Central memory CD8-positive, alpha-beta T cell (primary cell): ENCODE measurements at regions not wholly inside any gene's neighbourhood (a gene's known extent, or its start where the extent isn't known, plus 50 kb on each side); places are given as distances from the start of the nearest gene placed in this dataset.

ENCODE experiments used
- ATAC-seq: fragments of 150-1000 bp; cut with Tn5 transposase; replicated peaks from 2 replicates; pipeline ENCODE4 v1.10.0; 2022; ENCODE audit warnings: mild to moderate bottlenecking, moderate FRiP score, moderate number of reproducible peaks; ENCODE audit not compliant: poor library complexity, severe bottlenecking; ENCODE audit errors: extremely low read depth
- DNase-seq, 2 donors: peaks; one replicate each; pipeline ENCODE4 v3.0.0; 2021; ENCODE audit warnings: low spot score in 2 of 2
- H3K27ac Mint-ChIP-seq: one replicate; pipeline ENCODE4 v1.8.0; 2022; ENCODE audit warnings: low read depth, mild to moderate bottlenecking, moderate library complexity, mixed read lengths
- H3K27me3 Mint-ChIP-seq: one replicate; pipeline ENCODE4 v1.8.0; 2022; ENCODE audit warnings: mixed read lengths
- H3K36me3 Mint-ChIP-seq: one replicate; pipeline ENCODE4 v1.8.0; 2022; ENCODE audit warnings: mild to moderate bottlenecking, moderate library complexity, mixed read lengths; ENCODE audit not compliant: insufficient read depth
- H3K4me1 Mint-ChIP-seq: one replicate; pipeline ENCODE4 v1.8.0; 2022; ENCODE audit warnings: mixed read lengths
- H3K4me3 Mint-ChIP-seq: one replicate; pipeline ENCODE4 v1.8.0; 2022; ENCODE audit warnings: mild to moderate bottlenecking, moderate library complexity, mixed read lengths
- H3K9me3 Mint-ChIP-seq: one replicate; pipeline ENCODE4 v1.8.0; 2022; ENCODE audit warnings: mixed read lengths

DNA sequence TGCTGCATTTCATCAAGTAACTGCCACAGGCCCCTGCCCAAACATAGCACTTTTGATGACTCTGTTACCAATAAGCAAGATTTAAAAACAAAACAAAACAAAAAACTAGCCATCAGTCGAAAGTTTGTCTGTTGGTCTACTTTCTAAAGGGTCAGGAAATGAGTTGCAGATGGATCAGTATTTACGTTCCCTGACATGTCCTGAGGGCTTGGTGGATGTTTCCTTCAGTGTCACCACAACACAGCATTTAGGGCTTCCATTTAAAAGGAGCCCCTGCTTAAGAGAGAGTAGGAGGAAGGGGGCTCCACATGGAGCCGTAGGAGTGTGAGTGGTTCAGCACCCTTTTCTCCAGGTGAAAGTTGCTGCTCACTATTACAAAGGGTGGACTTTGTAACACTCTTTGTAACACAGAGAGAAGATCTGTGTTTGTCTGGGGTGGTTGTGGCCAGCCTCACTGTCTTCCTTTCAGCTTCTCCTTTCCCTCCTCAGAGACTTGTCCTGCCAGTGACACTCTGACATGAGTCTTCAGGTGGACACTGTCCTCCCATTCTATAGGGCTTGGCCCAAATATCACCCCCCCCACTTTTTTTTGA lies 167.5 kb upstream of the PDE5A start:
- H3K36me3 Mint-ChIP-seq, result no peaks in the 10 kb centered on the region
- H3K9me3 Mint-ChIP-seq, result peaks cover 6% of the 10 kb centered on the region
- ATAC-seq (no peak), DNase-seq (no peak)
- no peaks in the 10 kb centered on the region for H3K4me1 Mint-ChIP-seq
- no peak overlapping the region for H3K4me3 Mint-ChIP-seq
- H3K27ac Mint-ChIP-seq, result no peak overlapping the region
- H3K27me3 Mint-ChIP-seq, result no peaks in the 10 kb centered on the region

DNA sequence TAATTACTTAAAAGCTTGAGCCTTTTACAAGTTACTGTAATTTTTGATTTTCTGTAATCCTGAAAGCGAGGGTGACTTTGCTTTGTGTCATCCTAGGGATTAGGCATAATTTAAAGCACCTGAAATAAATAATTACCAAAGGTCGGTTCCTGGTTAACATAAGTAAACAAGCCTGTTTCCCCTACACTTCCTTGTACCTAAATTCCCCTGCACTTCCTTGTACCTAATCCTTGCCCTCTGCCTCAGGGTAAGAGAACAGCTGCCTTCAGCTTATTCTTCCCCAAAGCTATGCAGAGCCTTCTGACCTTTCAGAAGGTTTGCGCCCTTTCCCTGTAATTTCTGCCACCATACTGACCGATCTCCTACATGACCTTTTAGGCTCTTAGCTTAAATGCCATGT lies 166.1 kb upstream of the PDE5A start:
- DNase-seq (no peak), ATAC-seq (no peak)
- no peaks in the 10 kb centered on the region for H3K36me3 Mint-ChIP-seq
- H3K27ac Mint-ChIP-seq, result no peak overlapping the region
- no peak overlapping the region for H3K4me3 Mint-ChIP-seq
- no peaks in the 10 kb centered on the region for H3K27me3 Mint-ChIP-seq
- no peaks in the 10 kb centered on the region for H3K4me1 Mint-ChIP-seq
- peaks cover 6% of the 10 kb centered on the region for H3K9me3 Mint-ChIP-seq

DNA sequence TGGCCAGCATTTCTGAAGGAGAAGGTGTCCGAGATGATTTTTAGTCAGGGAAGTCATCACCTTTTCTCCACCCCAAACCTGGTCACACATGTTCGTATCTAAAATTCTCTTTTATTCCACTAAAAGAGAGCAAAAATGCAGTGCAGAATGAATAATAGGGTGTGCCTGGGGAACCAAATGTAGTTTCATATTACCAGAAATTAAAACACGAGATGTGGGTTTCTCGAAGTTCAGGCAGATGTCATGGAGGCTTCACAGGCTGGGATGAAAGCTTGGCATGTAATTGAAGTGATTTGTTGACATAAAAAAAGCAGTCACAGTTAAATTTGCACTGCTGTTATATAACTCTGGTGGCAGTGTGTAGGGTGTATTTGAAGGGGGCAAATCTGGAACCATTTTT lies 165.5 kb upstream of the PDE5A start:
- no peak for ATAC-seq
- H3K9me3 Mint-ChIP-seq, result peaks cover 6% of the 10 kb centered on the region
- no peaks in the 10 kb centered on the region for H3K36me3 Mint-ChIP-seq
- DNase-seq, result no peak
- H3K27ac Mint-ChIP-seq, result no peak overlapping the region
- no peaks in the 10 kb centered on the region for H3K4me1 Mint-ChIP-seq
- no peaks in the 10 kb centered on the region for H3K27me3 Mint-ChIP-seq
- no peak overlapping the region for H3K4me3 Mint-ChIP-seq

DNA sequence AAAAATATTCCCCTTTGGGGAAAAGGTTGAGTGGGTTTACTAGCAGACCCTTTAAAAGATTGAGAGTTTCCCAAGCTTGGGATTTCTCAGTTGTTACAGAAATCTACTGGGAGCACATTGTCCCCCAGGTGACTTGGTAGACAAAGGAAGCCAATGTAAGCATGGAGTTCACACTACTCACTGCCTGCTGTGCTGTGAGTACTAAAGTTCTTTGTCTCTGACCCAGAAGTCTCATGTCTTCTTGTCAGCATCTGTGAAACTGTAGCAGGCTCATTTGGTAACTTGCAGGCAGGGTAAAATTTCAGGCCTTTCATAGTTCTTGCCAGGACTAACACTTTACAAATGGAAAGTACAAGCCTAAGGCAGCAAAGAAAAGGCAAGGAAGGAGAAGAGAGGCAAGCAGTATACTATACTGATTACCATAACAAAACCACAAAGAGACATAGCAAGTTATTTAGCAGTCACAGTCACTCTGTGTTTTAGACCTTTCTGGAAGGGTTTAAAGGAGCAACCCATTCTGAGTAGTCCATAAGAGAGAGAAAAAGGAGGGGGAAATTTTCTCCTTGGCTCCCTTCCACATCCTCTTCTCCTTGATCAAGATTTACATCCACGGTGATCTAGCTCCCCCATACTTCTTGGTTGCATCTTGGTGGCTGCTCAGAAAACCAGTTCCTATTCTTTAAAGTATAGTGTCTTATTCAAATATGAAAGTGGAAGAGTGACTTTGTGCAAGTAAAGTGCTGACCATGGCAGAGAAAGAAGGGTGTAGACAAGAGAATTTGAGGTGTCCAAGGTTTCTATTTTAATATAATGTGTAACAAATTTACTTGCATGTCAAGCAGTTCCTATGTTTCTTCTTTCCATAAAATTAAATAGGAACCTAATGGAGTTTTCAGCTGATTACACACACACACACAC lies 160.0 kb upstream of the PDE5A start:
- Mint-ChIP-seq H3K36me3 (no peaks in the 10 kb centered on the region), H3K4me1 (no peaks in the 10 kb centered on the region), H3K4me3 (no peak overlapping the region), H3K27ac (no peak overlapping the region), H3K9me3 (peaks cover 6% of the 10 kb centered on the region), H3K27me3 (no peaks in the 10 kb centered on the region)
- ATAC-seq (no peak), DNase-seq (no peak)

DNA sequence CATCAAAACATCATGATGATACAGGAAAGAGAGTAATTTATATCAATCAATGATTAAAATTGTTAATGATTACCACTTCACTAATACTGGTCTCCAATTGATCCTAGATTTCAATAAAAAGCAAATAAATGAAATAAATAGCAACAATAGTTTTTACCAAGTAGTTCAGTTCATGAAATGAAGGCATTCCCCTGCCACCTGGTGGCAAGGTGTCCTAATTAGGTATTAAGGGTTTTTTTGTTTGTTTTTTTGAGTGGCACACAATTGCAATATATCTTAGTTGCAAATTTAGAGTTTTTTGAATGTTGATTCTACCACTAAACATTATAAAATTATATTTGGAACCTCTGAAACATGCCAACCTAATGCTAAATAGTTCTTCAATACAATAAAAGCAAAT lies 157.4 kb upstream of the PDE5A start:
- H3K27ac Mint-ChIP-seq, result no peak overlapping the region
- ATAC-seq (no peak), DNase-seq (no peak)
- no peaks in the 10 kb centered on the region for H3K36me3 Mint-ChIP-seq
- H3K4me1 Mint-ChIP-seq, result no peaks in the 10 kb centered on the region
- no peaks in the 10 kb centered on the region for H3K27me3 Mint-ChIP-seq
- no peak overlapping the region for H3K4me3 Mint-ChIP-seq
- no peaks in the 10 kb centered on the region for H3K9me3 Mint-ChIP-seq

DNA sequence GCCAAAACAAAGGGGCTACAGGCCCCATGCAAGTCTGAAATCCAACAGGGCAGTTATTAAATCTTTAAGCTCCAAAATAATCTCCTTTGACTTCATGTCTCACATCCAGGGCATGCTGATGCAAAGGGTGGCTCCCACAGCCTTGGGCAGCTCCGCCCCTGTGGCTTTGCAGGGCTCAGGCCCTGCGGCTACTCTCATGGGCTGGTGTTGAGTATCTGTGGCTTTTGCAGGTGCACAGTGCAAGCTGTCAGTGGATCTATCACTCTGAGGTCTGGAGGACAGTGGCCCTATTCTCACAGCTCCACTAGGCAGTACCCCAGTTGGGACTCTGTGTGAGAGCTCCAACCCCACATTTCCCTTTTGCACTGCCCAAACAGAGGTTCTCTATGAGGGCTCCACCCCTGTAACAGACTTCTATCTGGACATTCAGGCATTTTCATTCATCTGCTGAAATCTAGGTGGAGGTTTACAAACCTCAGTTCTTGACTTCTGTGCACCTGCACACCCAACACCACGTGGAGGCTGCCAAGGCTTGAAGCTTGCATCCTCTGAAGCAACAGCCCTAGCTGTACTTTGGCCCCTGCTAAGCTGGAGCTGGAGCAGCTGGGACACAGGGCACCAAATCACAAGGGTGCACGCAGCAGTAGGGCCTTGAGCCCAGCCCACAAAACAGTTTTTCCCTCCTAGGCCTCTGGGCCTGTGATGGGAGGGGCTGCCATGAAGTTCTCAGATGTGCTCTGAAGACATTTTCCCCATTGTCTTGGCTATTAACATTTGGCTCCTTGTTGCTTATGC lies 154.8 kb upstream of the PDE5A start:
- H3K36me3 Mint-ChIP-seq, result no peaks in the 10 kb centered on the region
- H3K27ac Mint-ChIP-seq, result no peak overlapping the region
- no peaks in the 10 kb centered on the region for H3K27me3 Mint-ChIP-seq
- ATAC-seq (no peak), DNase-seq (no peak)
- no peak overlapping the region for H3K4me3 Mint-ChIP-seq
- no peaks in the 10 kb centered on the region for H3K9me3 Mint-ChIP-seq
- no peaks in the 10 kb centered on the region for H3K4me1 Mint-ChIP-seq

DNA sequence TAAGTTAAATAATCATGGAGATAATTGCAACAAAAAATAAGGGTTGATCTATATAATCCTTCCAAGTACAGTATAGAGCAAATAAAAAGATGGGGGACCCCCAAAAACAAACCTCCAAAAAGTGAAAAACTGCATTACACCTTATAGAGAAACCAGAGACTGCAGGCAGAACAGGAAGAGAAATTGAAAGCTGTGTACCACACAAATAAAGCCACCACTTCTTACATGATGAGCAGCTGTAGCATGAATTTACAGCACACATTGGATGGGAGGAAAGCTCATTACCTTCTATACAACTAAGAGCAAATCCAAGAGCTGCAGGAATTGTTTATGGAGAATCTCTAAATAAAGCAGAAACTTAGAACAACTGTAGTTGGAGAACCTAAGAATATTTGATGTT lies 152.4 kb upstream of the PDE5A start:
- Mint-ChIP-seq H3K4me1 (no peaks in the 10 kb centered on the region), H3K27ac (no peak overlapping the region), H3K4me3 (no peak overlapping the region), H3K9me3 (no peaks in the 10 kb centered on the region), H3K27me3 (no peaks in the 10 kb centered on the region), H3K36me3 (no peaks in the 10 kb centered on the region)
- ATAC-seq, result no peak
- no peak for DNase-seq

DNA sequence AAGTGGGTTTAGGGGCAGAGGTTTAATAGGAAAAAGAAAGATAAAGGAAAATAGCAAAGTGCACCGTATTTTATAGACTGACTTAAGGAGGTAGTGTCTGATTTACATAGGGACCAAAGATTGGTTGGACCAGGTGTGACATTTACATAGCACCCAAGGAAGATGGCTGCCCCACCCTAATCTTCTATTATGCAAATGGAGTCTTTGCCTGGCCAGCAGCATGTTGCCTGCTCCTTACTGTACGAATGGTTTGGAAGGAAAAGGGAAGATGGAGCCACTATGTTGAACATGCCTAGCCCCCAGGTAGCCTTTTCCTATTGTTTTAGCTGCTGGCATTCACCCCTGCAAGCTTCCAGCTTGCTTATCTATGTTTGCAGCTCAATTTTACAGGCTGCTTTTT lies 146.2 kb upstream of the PDE5A start:
- no peaks in the 10 kb centered on the region for H3K9me3 Mint-ChIP-seq

DNA sequence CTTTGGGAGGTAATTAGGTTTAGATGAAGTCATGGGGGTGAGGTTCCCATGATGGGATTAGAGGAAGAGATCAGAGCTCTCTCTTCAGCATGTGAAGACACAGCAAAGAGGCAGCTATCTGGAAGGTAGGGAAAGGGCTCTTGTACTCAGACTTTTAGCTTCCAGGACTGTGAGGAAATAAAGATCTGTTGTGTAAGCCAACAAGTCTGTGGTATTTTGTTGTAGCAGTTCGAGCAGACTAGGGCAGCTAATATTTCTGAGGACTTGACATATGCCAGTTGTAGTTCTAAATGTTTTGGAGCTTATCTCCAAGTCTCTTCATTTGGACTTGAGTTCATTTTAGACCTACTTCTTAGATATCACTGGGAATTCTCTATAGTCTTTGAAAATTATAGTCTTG lies 137.3 kb upstream of the PDE5A start:
- Mint-ChIP-seq H3K27me3 (no peaks in the 10 kb centered on the region), H3K4me1 (no peaks in the 10 kb centered on the region), H3K9me3 (no peaks in the 10 kb centered on the region), H3K36me3 (no peaks in the 10 kb centered on the region), H3K4me3 (no peak overlapping the region), H3K27ac (no peak overlapping the region)
- ATAC-seq, result no peak
- DNase-seq, result no peak

More for the DNA sequence above, 146.2 kb upstream of the PDE5A start:
- H3K27me3 Mint-ChIP-seq, result no peaks in the 10 kb centered on the region
- H3K4me3 Mint-ChIP-seq, result no peak overlapping the region
- H3K27ac Mint-ChIP-seq, result no peak overlapping the region
- H3K36me3 Mint-ChIP-seq, result no peaks in the 10 kb centered on the region
- ATAC-seq (no peak), DNase-seq (no peak)
- H3K4me1 Mint-ChIP-seq, result no peaks in the 10 kb centered on the region

DNA sequence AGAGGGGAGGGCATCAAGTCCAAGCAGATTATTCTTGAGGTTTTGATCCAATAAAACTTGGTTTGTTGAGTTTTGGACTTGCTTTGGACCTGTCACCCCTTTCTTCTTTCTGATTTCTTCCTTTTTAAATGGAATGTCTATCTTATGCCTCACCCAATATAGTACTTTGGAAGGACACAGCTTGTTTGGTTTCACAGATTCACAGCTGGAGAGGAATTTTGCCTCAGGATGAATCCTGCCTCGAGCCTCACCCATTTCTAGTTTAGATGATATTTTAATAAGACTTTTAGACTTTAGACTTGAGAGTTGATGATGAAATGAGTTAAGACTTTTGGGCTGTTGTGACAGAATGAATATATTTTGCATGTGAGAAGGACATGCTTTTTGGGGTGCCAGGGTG lies 136.9 kb upstream of the PDE5A start:
- Mint-ChIP-seq H3K27me3 (no peaks in the 10 kb centered on the region), H3K36me3 (no peaks in the 10 kb centered on the region), H3K4me3 (no peak overlapping the region), H3K9me3 (no peaks in the 10 kb centered on the region), H3K4me1 (no peaks in the 10 kb centered on the region), H3K27ac (no peak overlapping the region)
- ATAC-seq (no peak), DNase-seq (no peak)

DNA sequence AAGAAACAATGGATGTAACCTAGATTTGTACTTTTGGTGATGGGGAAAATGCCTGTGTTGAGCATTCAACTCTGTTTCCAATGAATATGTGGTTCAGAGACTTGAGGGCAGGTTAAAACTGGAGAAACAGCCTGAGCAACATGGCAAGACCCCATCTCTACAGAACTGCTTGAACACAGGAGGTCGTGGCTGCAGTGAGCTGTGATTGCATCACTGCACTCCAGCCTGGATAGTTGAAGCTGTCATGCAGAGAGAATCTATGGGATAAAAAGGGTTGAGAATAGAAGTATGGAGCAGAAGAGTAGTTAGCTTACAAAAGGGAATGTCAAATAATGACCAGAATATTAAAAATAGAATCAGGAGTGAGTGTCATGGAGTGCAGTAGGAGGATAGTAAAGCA lies 134.8 kb upstream of the PDE5A start:
- H3K27ac Mint-ChIP-seq, result no peak overlapping the region
- no peak for DNase-seq
- H3K36me3 Mint-ChIP-seq, result no peaks in the 10 kb centered on the region
- H3K27me3 Mint-ChIP-seq, result no peaks in the 10 kb centered on the region
- no peak overlapping the region for H3K4me3 Mint-ChIP-seq
- H3K4me1 Mint-ChIP-seq, result no peaks in the 10 kb centered on the region
- H3K9me3 Mint-ChIP-seq, result no peaks in the 10 kb centered on the region
- ATAC-seq, result no peak

DNA sequence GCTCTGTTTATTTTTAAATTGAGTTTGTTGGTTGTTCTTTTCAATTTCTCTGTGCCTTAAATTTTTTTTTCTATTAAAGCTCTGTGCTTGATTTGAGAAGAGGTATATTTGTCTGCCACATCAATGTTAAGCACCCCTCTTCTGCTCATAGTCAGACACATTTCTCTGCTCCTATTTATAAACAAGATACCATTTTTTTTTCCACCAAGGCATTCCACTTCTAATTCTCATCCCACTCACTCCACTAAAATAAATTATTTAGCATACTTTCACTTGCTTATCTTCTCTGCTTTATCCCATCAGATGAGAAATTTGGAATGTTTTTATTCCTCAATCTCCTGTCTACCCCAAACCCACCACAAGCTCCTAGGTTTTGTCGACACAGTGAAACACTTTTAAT lies 127.0 kb upstream of the PDE5A start:
- H3K9me3 Mint-ChIP-seq, result peaks cover 5% of the 10 kb centered on the region
- H3K4me1 Mint-ChIP-seq, result no peaks in the 10 kb centered on the region
- no peak overlapping the region for H3K4me3 Mint-ChIP-seq
- H3K27ac Mint-ChIP-seq, result no peak overlapping the region
- ATAC-seq (no peak), DNase-seq (no peak)
- peaks cover 9% of the 10 kb centered on the region for H3K27me3 Mint-ChIP-seq
- H3K36me3 Mint-ChIP-seq, result no peaks in the 10 kb centered on the region

DNA sequence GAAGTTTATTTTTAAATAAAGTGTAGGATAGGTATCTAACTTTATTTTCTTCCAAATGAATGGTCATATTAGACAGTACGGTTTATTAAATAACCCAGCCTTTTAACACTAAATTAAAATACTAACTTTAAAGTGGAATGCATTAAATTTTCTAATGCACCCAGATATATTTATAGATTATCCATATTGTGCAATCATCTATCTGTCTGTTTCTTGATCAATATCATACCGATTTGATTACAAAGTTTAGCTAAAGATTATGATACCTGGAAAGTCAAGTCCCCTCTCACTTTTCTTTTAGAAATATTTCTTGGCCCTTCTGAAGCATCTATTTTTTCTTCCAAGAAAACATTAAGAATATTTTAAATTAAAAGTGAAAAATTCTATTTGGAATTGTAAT lies 124.3 kb upstream of the PDE5A start:
- ATAC-seq (no peak), DNase-seq (no peak)
- Mint-ChIP-seq H3K27me3 (peaks cover 7% of the 10 kb centered on the region), H3K4me3 (no peak overlapping the region), H3K4me1 (no peaks in the 10 kb centered on the region), H3K36me3 (no peaks in the 10 kb centered on the region), H3K9me3 (peaks cover 5% of the 10 kb centered on the region), H3K27ac (no peak overlapping the region)
